Inflammatory macrophage treated with lipopolysaccharide for 4 hours (primary cell): ENCODE measurements at regions not wholly inside any gene's neighbourhood (a gene's known extent, or its start where the extent isn't known, plus 50 kb on each side); places are given as distances from the start of the nearest gene placed in this dataset.
"Not testable (repeated sequence)": the region's sequence is repeated elsewhere in the genome, so short reads cannot be mapped to it uniquely, and the experiment has no call there.

Experiments
- DNase-seq: peaks from one replicate; pipeline ENCODE4 v3.0.0-alpha.2; 2020

GRCh38 chr10:36023939-36024338, 381.8 kb upstream of the FZD8 start:
- DNase-seq: no peak

- no peak for DNase-seq
These were observed 379.0 kb upstream of the FZD8 start for GRCh38 chr10:36021096-36021495.

- DNase-seq: no peak
These were observed 377.7 kb upstream of the FZD8 start for GRCh38 chr10:36019749-36020148.

- DNase-seq: no peak
These were observed 376.9 kb upstream of the FZD8 start for GRCh38 chr10:36018996-36019395.

- DNase-seq: no peak
These were observed 375.0 kb upstream of the FZD8 start for GRCh38 chr10:36017137-36017536.

- no peak for DNase-seq
These were observed 365.3 kb upstream of the FZD8 start for GRCh38 chr10:36007369-36007768.

GRCh38 chr10:36003688-36004087, 361.6 kb upstream of the FZD8 start:
- no peak for DNase-seq

GRCh38 chr10:36003031-36003600, 361.0 kb upstream of the FZD8 start:
- DNase-seq: no peak

- DNase-seq: no peak
These were observed 360.3 kb upstream of the FZD8 start for GRCh38 chr10:36002445-36002844.

GRCh38 chr10:36000754-36001153, 358.7 kb upstream of the FZD8 start:
- DNase-seq: not testable (repeated sequence)

GRCh38 chr10:35998026-35998425, 355.9 kb upstream of the FZD8 start:
- no peak for DNase-seq

GRCh38 chr10:35995485-35995884, 353.4 kb upstream of the FZD8 start:
- DNase-seq: no peak

- DNase-seq: no peak
These were observed 351.8 kb upstream of the FZD8 start for GRCh38 chr10:35993591-35994515.

GRCh38 chr10:35992107-35992506, 350.0 kb upstream of the FZD8 start:
- DNase-seq: no peak

- no peak for DNase-seq
These were observed 344.8 kb upstream of the FZD8 start for GRCh38 chr10:35986756-35987502.

- no peak for DNase-seq
These were observed 337.0 kb upstream of the FZD8 start for GRCh38 chr10:35979116-35979515.

- DNase-seq: not testable (repeated sequence)
These were observed 332.0 kb upstream of the FZD8 start for GRCh38 chr10:35973912-35974591.

- DNase-seq: no peak
These were observed 330.2 kb upstream of the FZD8 start for GRCh38 chr10:35972275-35972674.

GRCh38 chr10:35971397-35971796, 329.3 kb upstream of the FZD8 start:
- no peak for DNase-seq

- DNase-seq: no peak
These were observed 321.6 kb upstream of the FZD8 start for GRCh38 chr10:35963685-35964084.

- DNase-seq: no peak
These were observed 319.4 kb upstream of the FZD8 start for GRCh38 chr10:35961501-35961900.

- DNase-seq: no peak
These were observed 317.2 kb upstream of the FZD8 start for GRCh38 chr10:35959252-35959651.

GRCh38 chr10:35958609-35959008, 316.5 kb upstream of the FZD8 start:
- not testable (repeated sequence) for DNase-seq
